ENCODE measurements at regions not wholly inside any gene's neighbourhood (a gene's known extent, or its start where the extent isn't known, plus 50 kb on each side); places are given as distances from the start of the nearest gene placed in this dataset.

- ChIA-PET CTCF (no interaction called here), POLR2A (no interaction called here)
- H3K4me3 ChIP-seq (ENCODE audit: low read depth, low read length), result no peak overlapping the region
- DNase-seq (ENCODE audit: low read depth, low spot score), result no peak
- TF ChIP-seq CTCF (IDR thresholded peaks at IDR 0.05; ENCODE audit: insufficient read depth, low read length, missing control alignments), result no peak
These were observed 321.0 kb upstream of the LRRC7 start for GRCh38 chr1:69246710-69247109.

- ChIA-PET POLR2A (no interaction called here), CTCF (no interaction called here)
- TF ChIP-seq CTCF (IDR thresholded peaks at IDR 0.05; ENCODE audit: insufficient read depth, low read length, missing control alignments), result no peak
- no peak for DNase-seq (ENCODE audit: low read depth, low spot score)
- no peak overlapping the region for H3K4me3 ChIP-seq (ENCODE audit: low read depth, low read length)
These were observed 315.0 kb upstream of the LRRC7 start for GRCh38 chr1:69252696-69253095.

GRCh38 chr1:69256036-69256435 lies 311.7 kb upstream of the LRRC7 start:
- ChIA-PET POLR2A (no interaction called here), CTCF (no interaction called here)
- no peak overlapping the region for H3K4me3 ChIP-seq (ENCODE audit: low read depth, low read length)
- no peak for TF ChIP-seq CTCF (IDR thresholded peaks at IDR 0.05; ENCODE audit: insufficient read depth, low read length, missing control alignments)
- no peak for DNase-seq (ENCODE audit: low read depth, low spot score)

- no peak for TF ChIP-seq CTCF (IDR thresholded peaks at IDR 0.05; ENCODE audit: insufficient read depth, low read length, missing control alignments)
- no peak for DNase-seq (ENCODE audit: low read depth, low spot score)
- no peak overlapping the region for H3K4me3 ChIP-seq (ENCODE audit: low read depth, low read length)
- POLR2A ChIA-PET, result no interaction called here
- CTCF ChIA-PET, result no interaction called here
These were observed 308.9 kb upstream of the LRRC7 start for GRCh38 chr1:69258842-69259241.

- DNase-seq (ENCODE audit: low read depth, low spot score), result no peak
- ChIA-PET POLR2A (no interaction called here), CTCF (no interaction called here)
- H3K4me3 ChIP-seq (ENCODE audit: low read depth, low read length), result no peak overlapping the region
- TF ChIP-seq CTCF (IDR thresholded peaks at IDR 0.05; ENCODE audit: insufficient read depth, low read length, missing control alignments), result no peak
These were observed 303.8 kb upstream of the LRRC7 start for GRCh38 chr1:69263921-69264391.

GRCh38 chr1:69269491-69269890 lies 298.2 kb upstream of the LRRC7 start:
- TF ChIP-seq CTCF (IDR thresholded peaks at IDR 0.05; ENCODE audit: insufficient read depth, low read length, missing control alignments), result no peak
- no peak overlapping the region for H3K4me3 ChIP-seq (ENCODE audit: low read depth, low read length)
- CTCF ChIA-PET, result no interaction called here
- DNase-seq (ENCODE audit: low read depth, low spot score), result no peak
- POLR2A ChIA-PET, result no interaction called here
